ENCODE measurements at regions not wholly inside any gene's neighbourhood (a gene's known extent, or its start where the extent isn't known, plus 50 kb on each side); places are given as distances from the start of the nearest gene placed in this dataset.
"Not testable (repeated sequence)": the region's sequence is repeated elsewhere in the genome, so short reads cannot be mapped to it uniquely, and the experiment has no call there.

DNA sequence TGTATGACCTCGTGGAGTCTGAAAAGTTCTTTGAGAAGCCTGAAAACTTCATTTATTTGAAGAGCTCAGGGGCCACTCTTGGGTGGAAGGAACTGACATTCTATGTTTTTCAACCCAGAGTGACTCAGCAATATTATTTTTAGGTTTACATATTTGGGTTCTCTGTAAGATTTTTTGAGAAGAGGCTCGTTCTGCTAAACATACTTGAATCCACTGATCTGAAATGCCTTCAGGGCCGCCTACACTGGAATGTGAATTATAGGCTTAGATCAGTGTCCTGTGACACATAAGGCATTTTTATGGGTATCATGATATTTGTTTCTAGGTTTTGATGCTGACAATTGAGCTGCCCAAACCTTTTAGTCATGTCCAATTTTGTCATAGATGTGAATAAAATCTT lies 86.2 kb downstream of the PSAT1 start:
- DNase-seq (ENCODE audit: low spot score): no peak

DNA sequence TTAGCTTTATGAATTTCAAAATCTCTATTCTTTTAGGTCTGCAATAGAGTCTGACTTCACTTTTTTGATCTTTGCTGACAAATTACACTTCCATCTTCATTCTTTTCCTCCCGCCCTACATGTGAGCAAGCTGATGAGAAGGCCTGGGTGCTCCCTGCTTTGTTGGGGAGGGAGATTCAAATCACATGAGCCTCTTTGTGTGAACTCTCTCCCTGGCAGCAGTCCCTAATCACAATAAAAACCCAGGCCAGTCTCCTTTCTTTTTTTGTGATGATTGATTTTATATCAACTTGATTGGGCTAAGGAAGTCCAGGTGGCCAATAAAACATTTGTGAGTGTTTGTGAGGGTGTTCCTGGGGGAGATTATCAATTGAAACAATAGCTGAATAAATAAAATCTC lies 89.4 kb downstream of the PSAT1 start:
- DNase-seq (ENCODE audit: low spot score): no peak

DNA sequence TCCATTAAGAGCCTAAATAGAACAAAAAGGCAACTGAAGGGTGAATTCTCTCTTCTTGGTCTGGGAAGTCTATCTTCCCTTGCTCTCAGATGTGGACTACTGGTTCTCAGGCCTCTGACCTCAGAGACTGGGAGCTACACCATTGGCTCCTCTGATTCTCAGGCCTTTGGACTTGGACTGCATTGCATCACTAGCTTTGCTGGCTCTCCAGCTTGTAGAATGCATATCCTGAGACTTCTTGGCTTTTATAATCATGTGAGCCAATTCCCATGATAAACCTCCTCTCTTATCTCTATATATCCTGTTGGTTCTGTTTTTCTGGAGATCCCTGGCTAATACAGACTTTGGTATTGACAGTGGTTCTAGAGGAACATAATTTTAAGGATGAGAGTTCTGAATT lies 89.8 kb downstream of the PSAT1 start:
- DNase-seq (ENCODE audit: low spot score): no peak

- DNase-seq (ENCODE audit: low spot score): no peak
These were observed 96.4 kb downstream of the PSAT1 start for GRCh38 chr9:78393340-78393739.

DNA sequence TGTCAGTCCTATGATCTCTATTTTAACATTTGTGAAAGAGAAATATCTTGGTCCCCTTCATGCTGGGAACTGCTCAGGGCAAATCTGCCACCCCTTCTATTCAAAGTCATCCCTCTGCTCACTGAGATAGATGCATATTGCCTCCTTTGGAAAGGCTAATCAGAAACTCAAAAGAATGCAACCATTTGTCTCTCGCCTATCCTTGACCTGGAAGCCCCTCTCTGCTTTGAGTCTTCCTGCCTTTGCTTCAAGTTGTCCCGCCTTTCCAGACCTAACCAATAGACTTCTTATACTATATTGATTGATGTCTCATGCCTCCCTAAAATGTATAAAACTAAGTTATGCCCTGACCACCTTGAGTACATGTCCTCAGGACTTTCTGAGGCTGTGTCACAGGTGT lies 97.0 kb downstream of the PSAT1 start:
- no peak for DNase-seq (ENCODE audit: low spot score)

DNA sequence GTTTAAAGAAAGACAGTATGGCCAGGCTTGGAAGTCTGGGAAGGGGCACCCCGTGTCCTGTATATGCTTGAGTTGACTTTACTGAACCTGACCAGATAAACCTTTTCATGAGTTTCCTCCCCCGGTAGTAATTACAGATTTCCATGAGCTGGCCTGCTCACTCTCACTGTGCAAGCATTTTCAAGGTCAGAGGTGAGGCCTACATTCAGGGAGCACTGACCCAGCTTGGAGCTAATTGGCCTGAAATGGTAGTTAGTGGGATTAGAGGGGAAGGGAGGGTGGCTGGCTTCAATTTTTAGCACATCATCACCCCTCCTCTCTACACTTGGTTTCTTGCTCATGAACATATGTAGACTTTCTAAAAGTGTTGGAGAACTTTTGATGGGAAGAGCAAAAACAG lies 99.2 kb downstream of the PSAT1 start:
- no peak for DNase-seq (ENCODE audit: low spot score)

GRCh38 chr9:78397045-78397444 lies 100.1 kb downstream of the PSAT1 start:
- DNase-seq (ENCODE audit: low spot score): no peak

DNA sequence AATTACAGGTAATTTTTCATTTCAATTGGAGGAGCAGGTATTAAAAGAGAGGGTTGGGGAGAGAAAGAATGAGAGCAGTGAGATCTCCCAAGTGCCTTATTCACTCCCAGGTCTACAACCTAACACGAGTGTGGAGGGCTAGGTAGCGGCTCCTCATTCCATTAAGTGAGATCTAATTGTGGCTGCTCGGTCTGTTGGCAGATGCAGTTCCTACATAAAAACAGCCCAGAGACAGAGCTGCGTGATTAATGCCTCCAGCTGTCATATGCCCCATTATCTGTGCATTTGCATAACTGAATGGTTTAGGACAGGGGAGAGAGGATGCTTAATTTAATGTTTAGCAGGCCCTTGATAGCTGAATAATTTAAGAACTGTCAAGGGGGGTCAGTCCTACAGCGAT lies 100.5 kb downstream of the PSAT1 start:
- DNase-seq (ENCODE audit: low spot score): no peak

DNA sequence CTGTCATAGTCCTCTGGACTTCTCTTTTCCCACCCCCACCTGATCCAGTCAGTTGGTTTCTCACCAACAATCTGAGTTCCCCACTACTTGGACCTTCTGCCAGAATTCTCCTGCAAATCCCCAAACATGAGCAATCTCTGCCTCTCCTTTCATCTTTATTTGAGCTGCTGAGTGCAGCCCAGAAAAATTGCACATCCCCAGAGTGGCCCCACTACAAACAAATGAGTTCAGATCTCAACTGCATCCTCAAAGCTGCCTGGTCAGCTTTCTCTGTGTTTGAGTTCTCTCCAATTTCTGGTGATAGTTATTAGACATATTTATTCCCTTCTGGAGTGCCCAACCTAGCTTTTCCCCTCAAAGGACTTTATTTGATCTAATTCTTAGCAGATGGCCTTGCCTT lies 102.2 kb downstream of the PSAT1 start:
- no peak for DNase-seq (ENCODE audit: low spot score)

- DNase-seq (ENCODE audit: low spot score): no peak
These were observed 103.6 kb downstream of the PSAT1 start for GRCh38 chr9:78400496-78400895.

- no peak for DNase-seq (ENCODE audit: low spot score)
These were observed 108.5 kb downstream of the PSAT1 start for GRCh38 chr9:78405461-78405860.

GRCh38 chr9:78406146-78406545 lies 109.2 kb downstream of the PSAT1 start:
- no peak for DNase-seq (ENCODE audit: low spot score)

GRCh38 chr9:78406933-78407332 lies 110.0 kb downstream of the PSAT1 start:
- no peak for DNase-seq (ENCODE audit: low spot score)

- no peak for DNase-seq (ENCODE audit: low spot score)
These were observed 110.8 kb downstream of the PSAT1 start for GRCh38 chr9:78407636-78408312.

DNA sequence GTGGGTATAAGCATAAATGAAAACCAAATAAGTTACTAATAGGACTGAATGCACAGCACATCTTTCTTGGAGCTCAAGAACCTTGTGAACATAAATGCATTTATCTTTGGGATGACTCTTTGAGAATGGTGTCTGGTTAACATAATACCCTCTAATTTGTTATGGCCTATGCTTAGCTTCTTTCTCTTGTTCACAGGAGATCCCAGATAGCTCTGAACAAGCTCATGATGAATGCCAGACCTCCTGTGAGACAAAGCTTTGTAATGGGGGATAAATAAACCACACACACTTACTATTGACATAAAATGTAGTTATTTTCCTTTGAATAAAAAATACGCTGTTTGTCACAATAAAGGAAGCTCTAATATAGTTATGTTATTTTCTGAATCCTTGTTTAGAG lies 111.5 kb downstream of the PSAT1 start:
- no peak for DNase-seq (ENCODE audit: low spot score)

DNA sequence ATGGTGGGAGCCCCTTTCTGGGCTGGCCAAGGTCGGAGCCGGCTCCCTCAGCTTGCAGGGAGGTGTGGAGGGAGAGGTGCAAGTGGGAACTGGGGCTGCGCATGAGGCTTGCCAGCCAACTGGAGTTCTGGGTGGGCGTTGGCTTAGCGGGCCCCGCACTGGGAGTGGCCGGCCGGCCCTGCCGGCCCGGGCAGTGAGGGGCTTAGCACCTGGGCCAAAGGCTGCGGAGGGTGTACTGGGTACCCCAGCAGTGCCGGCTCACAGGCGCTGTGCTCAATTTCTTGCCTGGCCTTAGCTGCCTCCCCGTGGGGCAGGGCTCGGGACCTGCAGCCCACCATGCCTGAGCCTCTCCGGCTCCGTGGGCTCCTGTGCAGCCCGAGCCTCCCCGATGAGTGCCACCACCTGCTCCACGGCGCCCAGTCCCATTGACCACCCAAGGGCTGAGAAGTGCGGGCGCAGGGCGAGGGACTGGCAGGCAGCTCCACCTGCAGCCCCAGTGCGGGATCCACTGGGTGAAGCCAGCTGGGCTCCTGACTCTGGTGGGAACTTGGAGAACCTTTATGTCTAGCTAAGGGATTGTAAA lies 113.1 kb downstream of the PSAT1 start:
- DNase-seq (ENCODE audit: low spot score): not testable (repeated sequence)

- no peak for DNase-seq (ENCODE audit: low spot score)
These were observed 125.4 kb downstream of the PSAT1 start for GRCh38 chr9:78422309-78422708.

- no peak for DNase-seq (ENCODE audit: low spot score)
These were observed 127.4 kb downstream of the PSAT1 start for GRCh38 chr9:78424299-78424698.

- no peak for DNase-seq (ENCODE audit: low spot score)
These were observed 131.7 kb downstream of the PSAT1 start for GRCh38 chr9:78428640-78429039.

DNA sequence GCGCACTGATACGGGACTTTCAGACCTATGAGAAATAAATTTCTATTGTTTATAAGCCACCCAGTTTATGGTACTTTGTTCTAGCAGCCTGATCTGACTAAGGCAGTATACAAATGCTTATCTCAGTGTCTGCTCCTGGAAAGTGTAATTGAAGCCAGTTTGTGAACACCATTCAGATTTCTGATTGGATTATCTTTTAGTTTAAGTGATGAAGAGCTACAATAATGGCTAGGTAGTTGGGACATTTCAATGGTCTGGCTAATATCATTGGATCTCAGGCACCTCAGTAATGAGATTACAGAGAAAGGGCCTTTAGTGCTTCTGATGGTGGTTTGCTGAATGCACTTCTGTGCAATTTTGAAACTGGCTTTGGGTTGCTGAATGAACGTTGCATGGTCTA lies 133.5 kb downstream of the PSAT1 start:
- no peak for DNase-seq (ENCODE audit: low spot score)

DNA sequence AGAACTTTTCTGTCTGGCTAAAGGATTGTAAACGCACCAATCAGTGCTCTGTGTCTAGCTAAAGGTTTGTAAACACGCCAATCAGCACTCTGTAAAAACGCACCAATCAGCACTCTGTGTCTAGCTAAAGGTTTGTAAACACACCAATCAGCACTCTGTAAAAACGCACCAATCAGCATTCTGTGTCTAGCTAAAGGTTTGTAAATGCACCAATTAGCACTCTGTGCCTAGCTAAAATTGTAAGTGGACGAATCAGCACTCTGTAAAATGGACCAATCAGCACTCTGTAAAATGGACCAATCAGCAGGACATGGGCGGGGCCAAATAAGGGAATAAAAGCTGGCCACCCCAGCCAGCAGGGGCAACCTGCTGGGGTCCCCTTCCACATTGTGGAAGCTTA lies 134.1 kb downstream of the PSAT1 start:
- DNase-seq (ENCODE audit: low spot score): not testable (repeated sequence)

DNA sequence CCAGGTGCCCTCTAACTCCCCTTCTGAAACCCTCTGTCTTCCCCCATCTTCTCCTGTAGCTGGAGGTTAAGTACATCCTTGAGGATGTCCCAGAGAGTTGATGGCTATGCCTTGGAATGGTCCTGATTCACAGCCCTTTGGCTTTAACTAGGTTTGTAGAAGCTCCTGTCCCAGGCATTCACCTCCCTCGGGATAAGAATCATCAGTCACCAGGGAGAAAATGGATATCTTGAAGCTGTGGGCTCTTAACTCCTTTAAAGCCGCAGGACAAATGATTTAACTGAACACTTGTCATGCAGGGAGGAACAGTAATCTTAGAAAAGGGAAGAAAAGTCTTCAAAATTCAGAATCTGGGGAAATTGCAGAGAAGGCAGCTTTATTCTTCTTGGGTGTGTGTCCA lies 139.9 kb downstream of the PSAT1 start:
- DNase-seq (ENCODE audit: low spot score): no peak

DNA sequence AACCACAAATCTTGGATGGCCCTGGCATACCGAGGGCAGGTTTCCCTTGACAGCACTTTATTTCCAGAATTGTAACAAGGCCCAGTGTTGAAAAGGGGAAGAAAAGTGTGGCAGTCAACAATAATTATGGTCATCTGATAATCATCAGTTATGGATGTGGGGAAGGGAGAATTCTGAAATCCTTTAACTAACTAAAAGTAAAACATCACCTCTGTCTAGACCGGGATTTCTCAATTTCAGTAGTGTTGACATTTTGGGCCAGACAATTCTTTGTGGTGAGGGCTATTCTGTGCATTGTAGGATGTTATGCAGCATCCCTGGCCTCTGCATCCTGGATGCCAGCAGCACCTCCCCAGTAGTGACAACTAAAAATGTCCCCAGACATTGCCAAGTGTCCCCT lies 140.4 kb downstream of the PSAT1 start:
- no peak for DNase-seq (ENCODE audit: low spot score)

- DNase-seq (ENCODE audit: low spot score): no peak
These were observed 140.9 kb downstream of the PSAT1 start for GRCh38 chr9:78437806-78438205.

All from left forelimb (tissue), 1 donor.